NCI-H526 (cell line): ENCODE measurements at regions not wholly inside any gene's neighbourhood (a gene's known extent, or its start where the extent isn't known, plus 50 kb on each side); places are given as distances from the start of the nearest gene placed in this dataset.

Source experiments
- DNase-seq, 2 experiments: peaks; one replicate each; lab custom pipeline; 2025; lab: John Stamatoyannopoulos, UW

DNA sequence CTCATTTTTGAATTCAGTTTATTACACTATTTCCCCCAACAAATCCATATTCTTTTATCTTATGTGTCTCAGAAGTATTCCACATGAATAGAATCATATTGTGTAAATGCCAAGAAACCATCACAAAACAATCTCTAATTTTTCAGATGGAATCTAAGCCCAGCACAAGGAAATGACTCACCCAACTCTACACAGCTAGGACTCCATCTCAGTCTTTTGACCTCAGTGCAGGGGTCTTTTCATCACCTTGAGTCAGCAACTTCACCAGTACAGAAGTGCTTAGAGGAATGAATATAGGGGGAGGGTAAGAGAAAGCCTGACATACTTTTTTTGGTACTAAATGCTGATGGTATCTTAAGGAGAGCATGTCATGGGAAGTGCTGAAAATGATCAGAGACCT, 169.3 kb upstream of the LRRN1 start:
- no peak for DNase-seq

GRCh38 chr3:3628676-3629328, 170.4 kb upstream of the LRRN1 start:
- no peak for DNase-seq

DNA sequence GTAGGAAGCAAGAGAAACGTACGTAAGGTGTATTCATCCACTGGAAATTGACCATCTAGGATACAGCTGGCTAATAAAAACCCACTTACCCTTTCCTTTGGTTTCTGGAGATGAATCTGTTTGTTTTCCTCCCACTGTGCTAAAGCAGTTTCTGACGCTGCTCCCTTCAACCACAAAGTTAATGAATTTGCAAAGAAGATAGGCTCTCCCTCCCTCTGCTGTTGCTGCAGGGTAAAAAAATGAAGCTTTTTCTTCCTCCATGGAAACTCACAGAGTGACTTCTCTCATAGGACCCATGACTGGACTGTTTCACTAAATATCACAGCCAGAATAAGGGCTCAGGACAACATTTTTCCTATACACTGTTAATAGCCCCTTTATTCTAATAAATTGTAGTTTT, 172.1 kb upstream of the LRRN1 start:
- no peak for DNase-seq

DNA sequence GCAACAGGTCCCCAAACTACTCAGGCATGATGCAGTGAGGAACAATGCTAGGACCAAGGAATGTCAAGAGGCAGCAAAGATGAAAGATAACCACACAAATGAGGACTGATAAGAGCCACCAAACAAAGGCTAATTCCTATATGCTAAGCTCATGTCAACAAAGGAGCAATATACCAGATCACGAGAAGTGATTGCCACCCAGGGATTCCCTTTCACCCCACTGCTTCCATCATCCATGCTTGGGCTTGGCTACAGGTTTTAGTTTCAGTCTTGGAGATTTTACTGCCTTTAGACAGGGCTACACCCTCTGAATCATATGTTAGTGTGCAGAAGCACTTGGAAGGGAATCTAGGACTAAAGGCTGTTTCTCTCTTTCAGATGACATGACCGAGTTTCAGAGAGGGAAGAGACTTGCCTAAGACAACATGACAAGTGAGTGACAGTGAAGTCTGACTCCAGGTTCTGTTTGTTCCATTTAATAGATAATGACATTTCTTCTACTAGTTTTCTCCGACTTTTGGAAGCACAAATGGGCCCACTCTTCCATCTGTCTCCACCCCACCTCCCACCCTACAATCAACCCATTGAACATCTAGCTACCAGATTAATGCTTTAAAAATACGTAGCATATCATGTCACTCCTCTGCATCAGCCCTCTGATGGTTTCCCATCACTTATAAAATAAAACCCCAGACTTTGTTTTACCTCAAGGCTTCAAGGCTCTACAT, 173.5 kb upstream of the LRRN1 start:
- no peak for DNase-seq

DNA sequence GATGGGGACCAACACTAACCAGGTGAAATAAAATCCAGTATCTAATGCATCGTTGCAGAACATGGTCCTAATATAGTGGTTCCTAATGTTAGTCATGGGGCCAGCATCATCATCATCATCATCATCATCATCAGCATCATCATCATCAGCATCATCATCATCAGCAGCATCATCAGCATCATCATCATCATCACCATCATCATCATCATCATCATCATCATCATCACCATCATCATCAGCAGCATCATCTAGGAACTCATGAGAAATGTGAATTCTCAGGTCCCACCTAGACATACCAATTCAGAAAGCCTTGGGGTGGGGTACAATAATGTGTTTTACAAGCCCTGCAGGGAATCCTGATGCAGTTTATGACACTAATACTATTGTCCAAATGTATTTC, 179.4 kb upstream of the LRRN1 start:
- no peak for DNase-seq

- DNase-seq = no peak
Observed at GRCh38 chr3:3618623-3619022, 180.6 kb upstream of the LRRN1 start.

- no peak for DNase-seq
Observed at GRCh38 chr3:3615533-3615932, 183.7 kb upstream of the LRRN1 start.

- no peak for DNase-seq
Observed at GRCh38 chr3:3610581-3611298, 188.5 kb upstream of the LRRN1 start.

GRCh38 chr3:3606321-3606720, 192.9 kb upstream of the LRRN1 start:
- no peak for DNase-seq

- DNase-seq = no peak
Observed at GRCh38 chr3:3605226-3605625, 194.0 kb upstream of the LRRN1 start.

DNA sequence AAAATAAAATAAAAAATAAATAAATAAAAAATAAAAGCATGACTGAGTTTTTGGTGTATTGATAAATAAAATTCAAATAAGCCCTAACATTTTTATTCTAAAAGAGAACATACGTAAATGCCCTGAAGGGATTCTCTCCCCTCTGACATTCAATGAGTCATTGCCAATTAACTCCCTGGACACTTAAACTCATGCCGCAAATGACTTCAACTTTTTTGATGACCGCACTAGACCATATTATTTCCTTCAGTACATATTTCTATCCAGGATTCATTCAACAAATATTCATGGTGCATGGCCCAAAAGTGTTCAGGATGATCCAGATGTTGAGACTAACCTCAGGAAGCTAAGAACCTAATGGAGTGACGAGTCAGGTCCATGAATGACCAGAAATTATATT, 195.9 kb upstream of the LRRN1 start:
- no peak for DNase-seq

DNA sequence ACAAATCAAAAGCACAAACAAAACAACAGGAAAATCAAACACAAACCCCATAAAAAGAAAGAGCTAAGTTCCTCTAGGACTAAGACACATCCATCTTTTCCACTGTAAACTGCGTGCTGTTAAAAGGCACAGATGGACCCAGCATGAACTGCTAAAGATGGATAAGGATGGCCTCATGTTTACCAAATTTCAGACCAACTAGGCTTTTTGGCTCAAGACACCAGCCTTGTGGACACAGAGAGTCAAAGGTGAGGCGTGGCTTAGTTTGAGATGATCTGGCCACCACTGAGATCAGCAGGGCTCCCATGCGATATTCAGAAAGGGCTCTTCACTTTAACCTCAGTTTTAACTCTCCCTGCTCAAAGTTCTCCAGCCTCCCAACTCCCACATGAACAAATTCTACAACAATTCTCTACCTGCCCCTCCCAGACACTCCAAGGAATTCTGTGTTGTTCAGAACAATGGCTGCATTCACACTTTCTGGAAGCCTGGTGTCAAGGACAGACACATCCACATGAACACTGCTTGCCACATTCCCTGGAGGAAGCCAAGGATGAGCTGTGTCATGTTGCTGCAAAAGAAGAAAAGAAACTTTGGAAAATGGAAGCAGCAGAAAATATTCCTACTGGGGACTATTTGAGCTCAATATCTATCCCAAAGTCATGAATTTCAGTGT, 198.4 kb upstream of the LRRN1 start:
- DNase-seq = no peak

DNA sequence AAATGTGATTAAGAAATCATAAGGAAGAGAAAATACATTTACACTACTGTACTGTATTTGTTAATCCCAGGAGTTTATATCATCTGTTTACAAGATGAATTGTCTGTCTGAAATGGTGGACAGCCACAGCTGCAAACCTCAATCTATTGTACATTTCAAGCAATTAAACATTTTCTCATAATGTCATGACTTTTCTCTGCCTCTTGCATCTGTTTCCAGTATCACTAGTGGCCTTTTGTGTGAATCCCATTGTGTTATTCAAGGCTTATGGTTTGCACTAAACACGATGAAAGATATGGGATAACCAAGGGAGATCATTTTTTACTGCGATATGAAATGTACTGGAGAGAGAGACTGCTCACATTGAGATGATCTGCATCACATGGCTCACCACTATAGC, 200.2 kb upstream of the LRRN1 start:
- no peak for DNase-seq

- DNase-seq = no peak
Observed at GRCh38 chr3:3594986-3595385, 204.2 kb upstream of the LRRN1 start.

DNA sequence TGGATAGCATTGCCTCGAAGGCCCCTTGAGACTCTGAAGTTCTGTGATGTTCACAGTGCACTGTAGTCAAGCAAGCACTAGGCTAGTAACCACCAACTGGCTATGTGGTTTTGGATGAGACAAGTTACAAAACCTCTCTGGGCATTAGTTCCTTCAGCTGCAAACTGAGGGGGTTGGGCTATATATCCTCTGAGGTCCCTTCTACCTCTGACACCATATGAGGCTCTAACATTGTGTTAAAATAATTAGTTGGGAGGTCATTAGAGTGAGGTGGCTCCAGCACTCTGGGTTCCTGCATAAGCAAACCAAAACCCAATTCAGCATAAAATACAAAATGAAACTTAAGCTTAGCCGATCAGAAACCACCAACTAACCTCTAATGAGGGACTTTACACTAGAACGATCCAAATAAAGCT, 209.5 kb upstream of the LRRN1 start:
- DNase-seq = no peak

DNA sequence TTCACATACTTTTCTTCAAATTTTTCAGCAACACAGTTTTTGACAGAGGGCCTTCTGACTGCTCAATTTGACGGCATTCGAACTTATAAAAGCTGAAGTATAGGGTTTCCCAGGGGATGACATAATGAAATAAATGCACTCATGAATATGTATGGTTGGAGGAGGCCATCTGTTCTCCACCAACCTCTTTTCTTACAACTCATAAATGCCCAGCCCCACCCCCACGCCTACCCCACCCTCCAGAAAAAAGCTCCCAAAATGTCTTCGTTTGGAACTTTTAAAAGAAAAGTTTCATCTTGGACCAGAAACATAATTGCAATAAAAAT, 211.6 kb upstream of the LRRN1 start:
- no peak for DNase-seq

- no peak for DNase-seq
Observed at GRCh38 chr3:3586843-3587646, 212.2 kb upstream of the LRRN1 start.

DNA sequence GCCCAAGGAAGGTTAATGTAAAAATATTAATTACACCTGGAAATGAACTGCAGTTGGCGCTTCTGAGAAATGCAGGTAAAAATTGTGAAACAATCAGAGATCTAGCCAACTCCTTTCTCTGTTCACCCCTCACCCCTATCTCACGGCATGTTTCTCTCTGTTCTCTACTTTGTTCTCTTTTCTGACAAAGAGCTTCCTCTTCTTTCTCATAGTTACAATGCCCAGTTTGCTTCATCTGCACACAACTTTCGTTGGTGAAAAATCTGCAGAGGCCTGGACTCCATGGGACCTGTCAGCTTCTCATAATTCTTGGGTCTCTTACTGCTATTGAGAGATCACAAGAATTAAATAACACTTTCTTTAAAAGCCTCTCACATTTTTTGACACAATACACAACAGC, 212.9 kb upstream of the LRRN1 start:
- no peak for DNase-seq

DNA sequence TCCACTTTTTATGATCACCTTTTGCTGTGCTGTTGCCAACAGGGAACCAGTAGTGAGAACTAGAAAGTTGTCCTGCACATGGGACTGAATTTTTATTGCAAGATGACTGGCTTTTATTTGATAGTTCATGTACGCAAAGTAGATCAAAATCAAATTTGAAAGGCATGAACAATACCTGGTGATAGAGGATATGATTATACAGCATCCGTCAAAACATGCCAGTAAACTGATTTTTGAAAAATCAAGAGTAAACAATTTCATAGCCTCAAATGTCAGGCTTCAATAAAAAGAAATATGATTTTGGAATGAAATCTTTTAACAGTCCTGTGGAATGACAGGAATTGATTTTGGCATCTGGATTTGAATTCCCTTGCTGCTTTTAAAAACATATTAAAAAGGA, 219.6 kb upstream of the LRRN1 start:
- no peak for DNase-seq

- DNase-seq = no peak
Observed at GRCh38 chr3:3578718-3579117, 220.5 kb upstream of the LRRN1 start.

DNA sequence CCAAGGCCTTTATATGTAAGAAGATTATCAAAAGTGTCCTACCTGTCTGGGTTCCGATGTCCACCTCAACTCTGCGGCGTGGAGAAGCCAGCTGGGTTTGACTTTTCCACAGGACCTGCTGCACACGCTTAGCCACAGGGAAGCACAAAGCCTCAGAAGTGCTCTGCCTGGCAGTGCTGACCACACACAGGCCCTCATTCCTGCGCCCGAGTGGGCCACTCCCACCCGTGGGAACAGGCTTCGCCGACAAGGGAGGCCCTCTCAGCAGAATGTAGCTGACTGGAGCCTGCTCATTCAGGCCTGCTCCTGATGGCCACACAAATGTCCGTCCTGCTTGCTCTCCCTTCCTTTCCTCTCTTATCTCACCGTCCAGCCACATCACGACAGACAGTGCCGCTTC, 221.4 kb upstream of the LRRN1 start:
- no peak for DNase-seq

- DNase-seq = no peak
Observed at GRCh38 chr3:3573341-3573740, 225.9 kb upstream of the LRRN1 start.
